ENCODE measurements at regions not wholly inside any gene's neighbourhood (a gene's known extent, or its start where the extent isn't known, plus 50 kb on each side); places are given as distances from the start of the nearest gene placed in this dataset.

DNA sequence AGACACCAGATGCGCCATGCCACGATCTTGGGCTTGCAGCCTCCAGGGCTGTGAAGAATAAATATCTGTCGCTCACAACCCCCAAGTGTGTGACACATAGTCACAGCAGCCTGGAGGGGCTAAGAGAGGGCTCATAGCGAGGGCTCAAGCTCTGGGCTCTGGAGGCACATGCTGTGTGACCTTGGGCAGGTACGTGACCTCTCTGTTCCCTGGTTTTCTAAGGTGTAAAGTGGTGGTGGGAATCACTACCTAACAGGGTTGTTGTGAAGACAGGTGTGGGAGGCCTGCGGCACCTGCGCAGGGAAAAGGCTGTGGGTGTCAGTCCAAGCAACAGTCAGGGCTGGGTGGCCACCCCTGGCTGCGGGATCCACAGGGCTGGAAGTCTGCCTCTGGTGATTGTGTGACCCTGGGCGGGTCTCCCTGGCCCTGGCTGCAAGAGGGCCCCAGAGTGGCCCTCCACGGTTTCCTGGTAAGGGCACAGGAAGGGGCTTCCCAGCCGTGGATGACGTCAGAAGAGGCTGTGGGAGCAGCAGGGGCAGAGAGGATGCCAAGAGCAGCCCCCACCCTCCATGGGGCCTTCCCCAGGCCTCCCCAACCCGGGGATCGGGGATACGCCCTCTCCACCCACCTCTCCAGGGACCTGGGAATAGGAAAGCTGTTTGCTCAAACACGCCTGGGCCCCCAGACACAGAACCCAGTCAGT, 218.8 kb upstream of the SGCG start:
- TF ChIP-seq, protein P1, sequence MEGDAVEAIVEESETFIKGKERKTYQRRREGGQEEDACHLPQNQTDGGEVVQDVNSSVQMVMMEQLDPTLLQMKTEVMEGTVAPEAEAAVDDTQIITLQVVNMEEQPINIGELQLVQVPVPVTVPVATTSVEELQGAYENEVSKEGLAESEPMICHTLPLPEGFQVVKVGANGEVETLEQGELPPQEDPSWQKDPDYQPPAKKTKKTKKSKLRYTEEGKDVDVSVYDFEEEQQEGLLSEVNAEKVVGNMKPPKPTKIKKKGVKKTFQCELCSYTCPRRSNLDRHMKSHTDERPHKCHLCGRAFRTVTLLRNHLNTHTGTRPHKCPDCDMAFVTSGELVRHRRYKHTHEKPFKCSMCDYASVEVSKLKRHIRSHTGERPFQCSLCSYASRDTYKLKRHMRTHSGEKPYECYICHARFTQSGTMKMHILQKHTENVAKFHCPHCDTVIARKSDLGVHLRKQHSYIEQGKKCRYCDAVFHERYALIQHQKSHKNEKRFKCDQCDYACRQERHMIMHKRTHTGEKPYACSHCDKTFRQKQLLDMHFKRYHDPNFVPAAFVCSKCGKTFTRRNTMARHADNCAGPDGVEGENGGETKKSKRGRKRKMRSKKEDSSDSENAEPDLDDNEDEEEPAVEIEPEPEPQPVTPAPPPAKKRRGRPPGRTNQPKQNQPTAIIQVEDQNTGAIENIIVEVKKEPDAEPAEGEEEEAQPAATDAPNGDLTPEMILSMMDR (conservative IDR thresholded peaks at IDR 0.05; ENCODE audit: low read length) = no peak
- TF ChIP-seq EZH2phosphoT487 (IDR thresholded peaks at IDR 0.05; ENCODE audit: borderline replicate concordance) = no peak
